ENCODE measurements at regions not wholly inside any gene's neighbourhood (a gene's known extent, or its start where the extent isn't known, plus 50 kb on each side); places are given as distances from the start of the nearest gene placed in this dataset.
"Not testable (repeated sequence)": the region's sequence is repeated elsewhere in the genome, so short reads cannot be mapped to it uniquely, and the experiment has no call there.

DNA sequence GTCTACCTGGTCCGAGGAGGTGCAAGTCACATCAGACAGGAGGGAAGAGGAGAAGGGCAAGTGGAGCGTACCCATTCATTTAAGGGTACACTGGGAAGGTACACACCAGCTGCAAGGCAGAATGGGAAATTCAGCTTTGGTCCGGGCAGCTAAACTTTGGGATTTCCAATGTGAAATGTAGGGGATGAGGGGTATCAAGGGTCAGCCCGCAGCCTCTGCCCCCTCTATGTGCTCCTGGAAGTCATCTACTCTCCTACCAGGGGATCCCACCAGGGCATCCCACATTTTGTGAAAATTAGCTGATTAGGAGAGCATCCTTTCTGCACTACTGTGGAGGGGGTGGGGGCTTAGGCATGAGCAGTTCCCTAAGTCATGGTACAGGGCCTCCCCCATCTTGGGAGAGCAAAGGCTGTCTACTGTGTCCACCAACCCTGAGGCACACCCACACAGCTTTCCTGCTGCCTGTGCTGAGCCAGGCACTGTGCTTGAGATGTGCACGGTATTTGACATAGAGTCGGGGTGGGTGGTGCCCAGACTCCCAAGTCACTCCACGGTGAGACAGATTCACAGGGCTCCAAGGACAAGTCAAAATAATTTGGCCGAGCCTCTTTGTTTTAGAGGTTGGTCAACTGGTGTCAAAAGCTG lies 189.1 kb upstream of the SULF2 start:
- no peak for ATAC-seq
- Mint-ChIP-seq H3K9me3 (no peaks in the 10 kb centered on the region), H3K27me3 (peaks cover 51% of the 10 kb centered on the region), H3K4me3 (no peak overlapping the region), H3K27ac (no peak overlapping the region), H3K4me1 (peaks cover 8% of the 10 kb centered on the region)
- no peak for DNase-seq

DNA sequence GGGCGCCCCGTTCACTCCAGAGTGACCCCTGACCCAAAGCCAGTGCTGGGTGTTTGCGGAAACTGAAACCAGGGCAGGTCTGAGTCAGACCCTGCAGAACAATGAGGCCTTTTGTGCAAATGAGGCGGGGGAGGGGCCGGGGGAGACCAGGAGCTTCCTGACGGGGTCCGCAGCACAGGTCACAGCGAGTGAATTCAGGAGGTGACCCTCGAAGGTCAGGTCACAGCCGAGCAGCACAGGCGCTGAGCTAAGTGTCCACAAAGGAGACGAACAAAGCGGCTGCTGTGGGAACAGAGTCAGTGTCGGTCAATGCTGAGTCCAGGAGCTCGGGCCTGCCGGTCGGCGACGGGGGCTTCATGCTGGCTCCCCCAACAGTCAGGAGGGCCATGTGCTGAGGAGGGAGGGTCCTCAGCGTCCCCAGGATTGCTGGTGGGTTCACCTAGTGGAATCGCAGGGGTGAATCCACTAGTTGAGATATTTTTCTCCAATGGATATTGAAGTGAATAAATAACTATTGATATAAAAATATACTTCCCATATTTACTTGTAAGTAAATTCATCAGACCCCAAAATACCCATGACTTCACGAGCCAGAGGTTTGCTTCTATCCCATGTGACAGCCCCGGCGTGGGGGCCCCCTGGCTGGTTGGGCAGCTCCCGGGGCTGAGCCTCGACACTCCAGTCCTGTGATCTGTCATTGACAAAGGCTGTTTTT lies 188.4 kb upstream of the SULF2 start:
- ATAC-seq (no peak), DNase-seq (no peak)
- Mint-ChIP-seq H3K4me3 (no peak overlapping the region), H3K9me3 (no peaks in the 10 kb centered on the region), H3K27ac (no peak overlapping the region), H3K4me1 (peaks cover 8% of the 10 kb centered on the region), H3K27me3 (peaks cover 44% of the 10 kb centered on the region)

DNA sequence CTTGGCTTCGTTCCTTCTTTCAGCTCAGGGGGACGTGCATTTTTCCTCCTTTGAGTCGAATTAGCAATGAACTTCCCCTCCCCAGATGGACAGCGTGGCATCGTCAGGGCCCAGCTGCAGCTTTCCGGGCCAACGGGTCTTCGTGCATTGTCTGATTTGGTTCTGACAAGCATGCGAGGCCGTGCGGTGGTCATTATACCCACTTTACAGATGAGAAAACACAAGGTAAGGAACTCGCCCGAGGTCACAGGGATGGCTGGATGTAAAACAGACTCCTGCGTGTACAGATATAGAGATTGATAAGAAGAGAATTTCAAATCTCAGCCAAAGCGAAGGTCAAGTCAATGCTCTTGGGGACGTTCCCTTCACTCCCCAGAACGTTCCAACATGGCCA lies 187.6 kb upstream of the SULF2 start:
- H3K9me3 Mint-ChIP-seq: no peaks in the 10 kb centered on the region
- no peak overlapping the region for H3K27ac Mint-ChIP-seq
- ATAC-seq (no peak), DNase-seq (no peak)
- H3K4me1 Mint-ChIP-seq: peaks cover 6% of the 10 kb centered on the region
- H3K4me3 Mint-ChIP-seq: no peak overlapping the region
- peaks cover 40% of the 10 kb centered on the region for H3K27me3 Mint-ChIP-seq

DNA sequence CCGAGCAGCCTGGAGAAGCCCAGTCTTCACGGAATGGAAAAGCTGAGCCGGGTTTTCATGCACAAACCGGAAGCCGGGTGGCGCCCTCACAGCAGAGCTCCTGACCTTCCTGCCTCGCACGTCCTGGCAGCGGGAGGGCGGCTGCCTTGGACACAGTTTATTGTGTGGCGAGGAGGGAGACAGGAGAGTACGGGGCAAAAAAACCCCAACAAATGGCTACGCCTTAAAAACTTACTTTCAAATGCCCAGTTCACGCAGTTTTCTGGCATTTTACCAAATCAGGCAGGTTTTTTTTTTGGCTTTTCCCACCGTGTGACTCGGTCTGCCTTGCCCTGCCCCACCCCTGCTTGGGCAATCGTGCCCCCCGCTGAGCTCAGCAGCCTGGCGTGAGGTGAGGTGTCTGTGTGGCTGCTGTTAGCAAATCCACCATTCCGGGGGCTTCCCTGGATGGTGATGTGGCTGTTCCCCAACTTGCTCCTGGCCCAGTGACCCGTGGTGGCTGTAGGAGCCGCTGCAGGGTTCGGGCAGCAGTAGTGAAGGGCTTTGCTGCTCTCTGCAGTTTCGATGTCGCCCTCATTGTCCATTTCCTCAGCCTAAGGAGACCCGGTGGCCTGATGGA lies 187.1 kb upstream of the SULF2 start:
- ATAC-seq, DNase-seq, H3K27ac Mint-ChIP-seq, H3K4me3 Mint-ChIP-seq, H3K9me3 Mint-ChIP-seq, H3K4me1 Mint-ChIP-seq: not testable (repeated sequence)
- peaks cover 35% of the 10 kb centered on the region for H3K27me3 Mint-ChIP-seq

DNA sequence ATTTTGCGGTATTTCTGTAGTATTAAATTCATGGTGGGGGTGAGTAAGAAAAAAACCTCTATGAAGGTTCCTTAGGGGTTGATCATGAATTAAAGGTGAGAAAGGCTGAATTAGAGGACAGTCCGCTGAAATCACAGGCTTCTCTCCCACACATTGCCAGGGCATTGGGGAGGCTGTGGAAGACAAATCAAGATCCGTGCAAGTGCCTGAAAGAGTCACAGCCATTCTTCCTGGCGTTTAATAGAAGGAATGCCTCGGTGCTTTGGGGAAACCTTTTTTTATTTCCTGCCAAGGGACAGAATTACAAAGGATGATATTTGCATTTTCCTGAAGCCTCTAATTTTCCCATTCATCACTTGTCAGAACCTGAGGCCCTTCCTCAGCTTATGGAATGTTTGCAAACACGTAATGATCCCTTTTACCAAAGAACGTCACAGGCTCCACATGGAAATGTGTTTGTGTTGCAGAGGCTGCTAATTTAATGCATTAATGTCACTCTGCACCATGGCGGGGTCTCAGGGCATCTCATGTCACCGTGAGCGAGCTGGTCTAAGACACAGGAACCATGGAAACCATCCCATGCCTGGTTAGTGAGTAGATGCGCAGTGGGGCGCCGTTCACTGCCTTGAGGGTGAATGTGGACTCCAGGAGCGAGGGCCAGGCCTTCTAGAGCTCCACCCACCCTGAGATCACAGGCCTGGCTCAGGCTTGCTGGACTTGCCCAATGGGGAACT lies 185.9 kb upstream of the SULF2 start:
- no peaks in the 10 kb centered on the region for H3K9me3 Mint-ChIP-seq
- DNase-seq: no peak
- H3K4me3 Mint-ChIP-seq: no peak overlapping the region
- H3K27me3 Mint-ChIP-seq: peaks cover 32% of the 10 kb centered on the region
- no peak overlapping the region for H3K27ac Mint-ChIP-seq
- ATAC-seq: no peak
- no peaks in the 10 kb centered on the region for H3K4me1 Mint-ChIP-seq

DNA sequence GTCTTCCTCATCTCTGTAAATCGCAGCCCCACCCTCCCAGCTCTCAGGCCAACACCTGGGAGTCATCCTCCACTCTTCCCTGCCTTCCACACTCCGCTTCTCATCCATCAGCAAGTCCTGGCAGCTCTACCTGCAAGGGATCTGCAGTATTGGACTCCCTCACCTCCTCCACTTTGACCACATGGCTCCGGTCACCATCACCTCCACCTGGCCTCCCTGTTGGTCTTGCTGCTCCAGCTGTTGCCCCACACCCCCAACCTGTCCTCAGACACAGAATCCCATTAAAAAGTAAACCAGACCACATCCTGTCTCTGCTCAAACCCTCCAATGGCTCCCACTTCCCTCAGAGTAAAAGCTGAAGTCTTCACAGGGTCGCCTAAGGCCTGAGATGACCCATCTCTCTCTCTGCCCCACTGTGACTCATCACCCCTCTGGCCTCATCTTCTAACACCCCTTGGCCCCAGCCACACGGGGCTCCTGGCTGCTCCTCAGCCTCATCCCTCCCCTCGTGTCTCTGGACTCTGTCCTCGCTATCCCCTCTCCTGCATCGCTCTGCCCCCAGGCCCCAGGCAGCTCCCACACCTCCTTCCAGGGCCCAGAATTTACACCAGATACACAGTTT lies 185.1 kb upstream of the SULF2 start:
- H3K9me3 Mint-ChIP-seq: no peaks in the 10 kb centered on the region
- ATAC-seq (no peak), DNase-seq (no peak)
- H3K27me3 Mint-ChIP-seq: peaks cover 32% of the 10 kb centered on the region
- no peaks in the 10 kb centered on the region for H3K4me1 Mint-ChIP-seq
- H3K4me3 Mint-ChIP-seq: no peak overlapping the region
- no peak overlapping the region for H3K27ac Mint-ChIP-seq

DNA sequence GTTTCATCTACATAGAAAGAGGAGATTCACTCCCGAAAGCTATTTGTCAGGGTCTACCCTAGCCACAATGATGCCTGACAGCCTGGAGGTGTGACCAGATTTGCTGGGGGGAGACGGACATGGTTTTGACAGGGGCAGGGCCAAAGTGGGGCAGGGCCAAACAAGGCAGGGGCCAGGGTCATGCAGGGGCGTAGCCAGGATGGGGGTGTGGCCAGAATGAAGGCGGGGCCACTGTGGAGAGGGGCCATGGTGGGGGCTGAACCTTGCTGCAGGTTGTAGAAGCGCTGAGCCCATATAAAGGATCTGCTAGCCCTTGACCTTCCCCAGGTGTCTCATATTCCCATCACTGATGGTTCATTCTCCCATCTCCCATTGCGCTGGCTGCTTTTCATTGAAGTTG lies 184.1 kb upstream of the SULF2 start:
- peaks cover 32% of the 10 kb centered on the region for H3K27me3 Mint-ChIP-seq
- ATAC-seq (no peak), DNase-seq (no peak)
- H3K27ac Mint-ChIP-seq: peak overlapping the region in 1 of 2 donors; percentile 57
- H3K4me1 Mint-ChIP-seq: no peaks in the 10 kb centered on the region
- H3K9me3 Mint-ChIP-seq: no peaks in the 10 kb centered on the region
- no peak overlapping the region for H3K4me3 Mint-ChIP-seq

DNA sequence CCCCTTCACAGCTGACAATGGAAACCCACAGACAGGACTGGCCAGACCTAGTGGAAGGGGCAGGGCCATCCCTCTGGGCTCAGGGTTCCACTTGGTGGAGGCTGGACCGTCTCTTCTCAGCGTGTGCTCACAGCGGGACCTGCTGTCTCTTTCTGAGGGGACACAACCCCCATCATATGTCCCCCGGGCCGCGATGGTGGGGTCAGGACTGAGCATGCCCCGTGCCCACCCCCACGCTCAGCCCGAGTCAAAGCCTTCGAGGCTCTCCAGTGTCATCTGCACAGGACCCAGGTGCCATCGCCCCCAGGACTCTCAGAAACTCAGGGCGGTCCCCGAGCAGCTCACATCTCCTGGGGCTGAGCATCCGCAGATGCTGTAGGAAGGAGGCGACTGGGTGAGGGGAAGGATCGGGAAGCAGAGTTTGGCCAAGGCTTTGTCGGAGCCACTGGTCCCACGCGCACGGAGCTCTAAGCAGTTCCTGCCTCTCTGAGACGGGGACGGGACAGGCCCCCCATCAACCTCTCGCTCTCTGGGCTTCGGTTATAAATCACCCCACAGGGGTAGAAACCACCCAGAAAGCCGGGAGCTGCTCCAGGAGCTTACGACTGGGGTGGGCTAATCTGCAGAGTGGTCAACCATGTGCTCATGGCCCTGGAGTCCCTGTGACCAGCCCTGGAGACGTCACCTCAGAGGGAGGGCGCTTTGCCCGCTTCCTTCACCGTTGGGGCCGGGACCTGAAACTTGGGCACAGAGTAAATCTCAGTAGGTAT lies 183.4 kb upstream of the SULF2 start:
- no peak for DNase-seq
- no peak overlapping the region for H3K4me3 Mint-ChIP-seq
- H3K9me3 Mint-ChIP-seq: no peaks in the 10 kb centered on the region

DNA sequence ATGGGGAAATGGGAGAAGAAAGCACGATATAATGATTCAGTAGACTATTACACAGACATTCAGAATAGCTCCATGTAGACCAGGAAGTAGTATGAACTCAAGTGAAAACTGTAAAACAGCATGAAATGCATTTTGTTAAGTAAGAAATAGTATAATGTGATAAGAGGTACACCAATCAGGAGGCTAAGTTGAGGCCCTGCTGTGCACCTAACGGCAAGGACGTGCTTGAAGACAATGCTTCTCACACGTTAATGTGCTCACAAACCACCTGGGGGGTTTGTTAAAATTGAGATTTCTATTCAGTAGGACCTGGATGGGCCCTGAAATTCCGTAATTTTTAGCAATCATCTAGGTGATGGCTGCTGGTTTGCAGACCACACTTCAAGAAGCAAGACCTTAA lies 178.9 kb upstream of the SULF2 start:
- Mint-ChIP-seq H3K9me3 (no peaks in the 10 kb centered on the region), H3K27me3 (peaks cover 7% of the 10 kb centered on the region), H3K4me1 (no peaks in the 10 kb centered on the region), H3K27ac (peak overlapping the region in 1 of 2 donors; percentile 44), H3K4me3 (no peak overlapping the region)
- DNase-seq (no peak), ATAC-seq (no peak)

More for the DNA sequence above, 183.4 kb upstream of the SULF2 start:
- Mint-ChIP-seq H3K4me1 (no peaks in the 10 kb centered on the region), H3K27ac (no peak overlapping the region), H3K27me3 (peaks cover 32% of the 10 kb centered on the region)
- ATAC-seq: no peak

DNA sequence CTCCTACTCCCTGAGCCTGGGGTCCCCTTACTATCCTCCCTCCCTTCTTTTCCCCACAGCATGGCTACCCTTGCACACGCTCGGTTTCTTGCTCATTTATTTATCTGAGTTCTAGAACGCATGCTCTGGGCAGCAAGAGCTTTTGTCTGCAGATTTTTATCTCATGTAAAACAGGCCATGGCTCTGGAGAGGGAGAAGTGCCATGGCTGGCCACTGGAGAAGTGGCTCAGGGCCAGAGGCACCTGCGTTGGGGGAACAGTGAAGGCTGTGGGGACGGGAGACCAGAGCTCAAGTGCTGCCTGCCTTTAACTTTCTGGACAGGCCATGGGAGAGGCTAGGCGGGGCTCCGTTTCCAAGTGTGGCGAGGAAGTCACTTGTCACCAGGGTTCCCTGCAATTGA lies 177.7 kb upstream of the SULF2 start:
- H3K27me3 Mint-ChIP-seq: peaks cover 8% of the 10 kb centered on the region
- no peak overlapping the region for H3K4me3 Mint-ChIP-seq
- no peaks in the 10 kb centered on the region for H3K4me1 Mint-ChIP-seq
- H3K27ac Mint-ChIP-seq: no peak overlapping the region
- ATAC-seq: no peak
- no peak for DNase-seq
- H3K9me3 Mint-ChIP-seq: no peaks in the 10 kb centered on the region

DNA sequence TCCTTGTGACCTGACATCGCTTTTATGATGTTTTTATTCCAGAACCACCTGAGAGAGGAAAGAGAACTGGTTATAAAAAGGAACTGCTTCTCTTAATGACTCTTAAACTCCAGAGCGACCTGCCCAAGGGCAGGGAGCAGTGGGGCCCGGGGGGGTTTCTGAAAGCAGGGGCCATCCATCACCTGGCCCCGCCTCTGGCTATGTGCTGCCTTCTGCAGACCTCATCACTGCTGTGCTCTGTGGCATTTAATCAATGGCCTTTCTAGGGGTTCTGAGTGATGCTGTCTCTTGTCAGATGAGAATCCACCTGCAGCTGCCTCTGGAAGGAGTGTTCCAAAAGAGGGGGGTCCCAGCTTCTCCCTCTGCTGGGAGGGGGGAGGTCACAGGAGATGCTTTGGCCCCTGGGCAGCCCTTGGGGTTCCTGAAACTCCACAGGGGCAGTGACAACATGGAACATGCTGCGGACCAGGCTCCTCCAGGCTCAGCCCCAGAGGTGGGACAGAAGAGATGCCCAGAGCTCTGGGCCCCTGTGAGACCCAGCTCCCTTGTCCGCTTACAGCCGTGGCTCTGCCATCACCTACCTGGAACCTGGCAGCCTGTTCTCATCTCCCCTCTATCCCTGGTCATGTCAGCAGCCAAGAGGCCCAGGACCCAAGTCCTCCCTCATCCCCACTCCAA lies 177.1 kb upstream of the SULF2 start:
- ATAC-seq: no peak
- no peak for DNase-seq
- H3K27ac Mint-ChIP-seq: no peak overlapping the region

DNA sequence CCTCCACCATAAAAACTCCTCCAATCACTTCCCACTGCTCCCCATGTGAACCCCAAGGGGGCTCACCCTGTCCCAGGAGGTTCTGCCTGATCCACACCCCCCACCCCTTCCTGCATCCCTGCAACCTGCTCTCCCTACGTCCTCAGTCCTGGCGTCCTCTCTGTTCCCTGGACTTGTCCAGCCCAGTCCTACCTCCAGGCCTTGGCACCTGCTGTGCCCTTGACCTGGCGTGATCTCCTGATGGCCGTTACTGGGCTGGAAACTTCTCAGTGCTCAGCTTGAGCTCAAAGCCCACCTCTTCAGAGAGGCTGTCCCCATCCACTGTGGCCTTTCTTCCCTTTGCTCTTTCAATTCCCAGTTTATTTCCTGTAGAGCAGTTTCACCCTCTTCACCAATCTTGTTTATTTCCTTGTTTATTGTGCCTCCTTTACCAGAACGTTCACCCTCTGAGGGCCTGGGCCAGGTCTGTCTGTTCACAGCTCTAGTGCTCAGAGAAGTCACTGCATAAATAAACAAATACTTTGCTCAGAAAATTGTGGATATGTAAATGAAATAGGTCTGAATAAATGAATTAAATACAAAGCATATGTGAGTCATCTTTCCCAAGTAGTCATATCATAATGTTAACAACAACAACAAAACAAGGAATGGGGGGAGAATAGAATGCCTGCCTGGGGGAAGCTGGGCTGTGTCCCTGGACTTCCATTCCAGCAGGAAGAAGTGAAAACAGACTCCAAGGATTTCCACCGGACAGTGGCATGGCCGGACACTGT lies 175.7 kb upstream of the SULF2 start:
- H3K4me3 Mint-ChIP-seq: no peak overlapping the region
- ATAC-seq: no peak
- peak overlapping the region in 1 of 2 donors; percentile 13 for H3K27ac Mint-ChIP-seq
- peaks cover 8% of the 10 kb centered on the region for H3K27me3 Mint-ChIP-seq
- DNase-seq: no peak
- no peaks in the 10 kb centered on the region for H3K4me1 Mint-ChIP-seq
- H3K9me3 Mint-ChIP-seq: no peaks in the 10 kb centered on the region

More for the DNA sequence above, 177.1 kb upstream of the SULF2 start:
- Mint-ChIP-seq H3K4me3 (no peak overlapping the region), H3K9me3 (no peaks in the 10 kb centered on the region), H3K27me3 (peaks cover 8% of the 10 kb centered on the region), H3K4me1 (no peaks in the 10 kb centered on the region)

DNA sequence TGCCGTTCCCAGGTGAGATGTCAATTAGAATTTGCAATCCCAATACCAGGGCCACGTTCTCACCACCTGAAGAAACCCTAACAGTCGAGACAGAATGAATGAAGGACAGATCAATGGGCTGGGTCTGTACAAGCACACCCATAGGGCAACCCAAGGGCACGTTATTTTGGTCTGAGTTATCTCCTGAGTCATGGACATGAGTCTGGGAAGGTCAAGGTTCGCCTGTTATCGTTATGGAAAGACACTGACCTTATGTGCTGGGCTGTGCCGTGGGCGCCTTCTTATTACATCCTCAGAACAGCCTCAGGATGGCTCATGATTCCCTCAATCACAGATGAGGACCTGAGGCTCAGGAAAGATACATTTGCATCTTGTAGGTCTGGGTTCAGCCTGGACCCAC lies 175.0 kb upstream of the SULF2 start:
- Mint-ChIP-seq H3K27me3 (peaks cover 8% of the 10 kb centered on the region), H3K9me3 (no peaks in the 10 kb centered on the region), H3K4me1 (no peaks in the 10 kb centered on the region), H3K27ac (no peak overlapping the region), H3K4me3 (no peak overlapping the region)
- no peak for DNase-seq
- ATAC-seq: no peak
